Astrocyte (in vitro differentiated cells and primary cell): ENCODE measurements at regions not wholly inside any gene's neighbourhood (a gene's known extent, or its start where the extent isn't known, plus 50 kb on each side); places are given as distances from the start of the nearest gene placed in this dataset.
A peak's percentile ranks its signal among the peaks of the same experiment; 100 is the strongest.
"Not testable (repeated sequence)": the region's sequence is repeated elsewhere in the genome, so short reads cannot be mapped to it uniquely, and the experiment has no call there.

ENCODE experiments used
- DNase-seq: peaks from one replicate; pipeline ENCODE4 v3.0.0-alpha.2; 2010; ENCODE audit warnings: low read depth
- FAIRE-seq: peaks from 2 replicates; lab custom pipeline; 2011; peaks lifted over from hg19 to GRCh38; lab: Jason Lieb, UNC
- H2AFZ ChIP-seq: 2 replicates; pipeline ENCODE4 v1.6.0; 2012; ENCODE audit warnings: low read depth, low read length, inconsistent platforms
- H3K27ac ChIP-seq: 2 replicates; pipeline ENCODE4 v1.5.1; 2011; ENCODE audit warnings: low read depth, low read length, inconsistent platforms
- H3K27me3 ChIP-seq: 2 replicates; pipeline ENCODE4 v1.6.0; 2011; ENCODE audit warnings: low read length, inconsistent platforms; ENCODE audit not compliant: insufficient read depth
- H3K36me3 ChIP-seq: 2 replicates; pipeline ENCODE4 v1.5.1; 2011; ENCODE audit warnings: low read length, inconsistent platforms; ENCODE audit not compliant: insufficient read depth
- H3K4me1 ChIP-seq: 2 replicates; pipeline ENCODE4 v1.5.1; 2011; ENCODE audit warnings: low read length, inconsistent platforms; ENCODE audit not compliant: insufficient read depth
- H3K4me2 ChIP-seq: 2 replicates; pipeline ENCODE4 v1.6.0; 2012; ENCODE audit warnings: low read length, inconsistent platforms
- H3K4me3 ChIP-seq: 2 replicates; pipeline ENCODE4 v1.5.1; 2011; ENCODE audit warnings: low read depth, mild to moderate bottlenecking, low read length, inconsistent platforms; ENCODE audit not compliant: insufficient read depth
- H3K79me2 ChIP-seq: 2 replicates; pipeline ENCODE4 v1.6.0; 2012; ENCODE audit warnings: mild to moderate bottlenecking, low read length, inconsistent platforms; ENCODE audit not compliant: insufficient read depth
- H3K9ac ChIP-seq: 2 replicates; pipeline ENCODE4 v1.6.0; 2012; ENCODE audit warnings: mild to moderate bottlenecking, low read length, inconsistent platforms
- H3K9me3 ChIP-seq: 2 replicates; pipeline ENCODE4 v1.5.1; 2012; ENCODE audit warnings: low read depth, mild to moderate bottlenecking, low read length, inconsistent platforms; ENCODE audit not compliant: insufficient read depth
- H4K20me1 ChIP-seq: 2 replicates; pipeline ENCODE4 v1.6.0; 2012; ENCODE audit warnings: low read length, inconsistent platforms; ENCODE audit not compliant: insufficient read depth
- H3K27ac Mint-ChIP-seq: one replicate; pipeline ENCODE4 v1.8.0; 2021; ENCODE audit warnings: mild to moderate bottlenecking, mixed read lengths; ENCODE audit not compliant: unreplicated experiment
- H3K27me3 Mint-ChIP-seq: one replicate; pipeline ENCODE4 v1.8.0; 2021; ENCODE audit warnings: low read depth, mixed read lengths; ENCODE audit not compliant: unreplicated experiment
- H3K36me3 Mint-ChIP-seq: one replicate; pipeline ENCODE4 v1.8.0; 2021; ENCODE audit warnings: low read depth, mixed read lengths; ENCODE audit not compliant: unreplicated experiment
- H3K4me1 Mint-ChIP-seq: one replicate; pipeline ENCODE4 v1.8.0; 2021; ENCODE audit warnings: low read depth, mixed read lengths; ENCODE audit not compliant: unreplicated experiment
- H3K4me3 Mint-ChIP-seq: one replicate; pipeline ENCODE4 v1.8.0; 2021; ENCODE audit warnings: mild to moderate bottlenecking, moderate library complexity, mixed read lengths; ENCODE audit not compliant: unreplicated experiment
- H3K9me3 Mint-ChIP-seq: one replicate; pipeline ENCODE4 v1.8.0; 2021; ENCODE audit warnings: mild to moderate bottlenecking, mixed read lengths; ENCODE audit not compliant: unreplicated experiment

- H3K36me3 Mint-ChIP-seq, H3K4me1 ChIP-seq, H3K9me3 Mint-ChIP-seq, H3K27me3 ChIP-seq, H3K9me3 ChIP-seq, DNase-seq, H2AFZ ChIP-seq, H3K27ac Mint-ChIP-seq, H3K4me3 Mint-ChIP-seq, H3K27ac ChIP-seq, H3K27me3 Mint-ChIP-seq, H3K79me2 ChIP-seq, H4K20me1 ChIP-seq, H3K4me3 ChIP-seq, H3K4me1 Mint-ChIP-seq, H3K4me2 ChIP-seq, FAIRE-seq, H3K36me3 ChIP-seq, H3K9ac ChIP-seq: not testable (repeated sequence)
These were observed 105.8 kb upstream of the NBPF19 start for GRCh38 chr1:149369081-149369480.

- not testable (repeated sequence) for H3K27me3 ChIP-seq, H3K79me2 ChIP-seq, DNase-seq, H3K36me3 ChIP-seq, H3K36me3 Mint-ChIP-seq, H3K27ac Mint-ChIP-seq, H3K4me3 Mint-ChIP-seq, H3K4me1 ChIP-seq, H3K9me3 ChIP-seq, FAIRE-seq, H3K4me1 Mint-ChIP-seq, H2AFZ ChIP-seq, H3K9ac ChIP-seq, H3K27me3 Mint-ChIP-seq, H3K27ac ChIP-seq, H3K4me3 ChIP-seq, H3K4me2 ChIP-seq, H3K9me3 Mint-ChIP-seq, H4K20me1 ChIP-seq
These were observed 102.9 kb upstream of the NBPF19 start for GRCh38 chr1:149371955-149372354.

GRCh38 chr1:149378462-149378861 lies 96.4 kb upstream of the NBPF19 start:
- not testable (repeated sequence) for H3K4me3 Mint-ChIP-seq, H3K9me3 Mint-ChIP-seq, H3K4me2 ChIP-seq, H3K4me1 ChIP-seq, FAIRE-seq, H3K4me1 Mint-ChIP-seq, H3K27me3 ChIP-seq, H3K9me3 ChIP-seq, H3K27ac Mint-ChIP-seq, H4K20me1 ChIP-seq, H3K4me3 ChIP-seq, H3K36me3 ChIP-seq, H3K27me3 Mint-ChIP-seq, H3K36me3 Mint-ChIP-seq, H2AFZ ChIP-seq, H3K9ac ChIP-seq, H3K27ac ChIP-seq, H3K79me2 ChIP-seq
- peak; percentile 1 for DNase-seq

GRCh38 chr1:149390173-149390926 lies 84.5 kb upstream of the NBPF19 start:
- not testable (repeated sequence) for H3K4me1 ChIP-seq, H3K9ac ChIP-seq, H3K27me3 Mint-ChIP-seq, H3K27ac Mint-ChIP-seq, H3K27ac ChIP-seq, H3K9me3 Mint-ChIP-seq, H3K9me3 ChIP-seq, FAIRE-seq, H3K36me3 ChIP-seq, H3K79me2 ChIP-seq, H3K36me3 Mint-ChIP-seq, H4K20me1 ChIP-seq, H2AFZ ChIP-seq, H3K4me1 Mint-ChIP-seq, H3K27me3 ChIP-seq
- H3K4me3 Mint-ChIP-seq = peak overlapping the region; percentile 76
- Histone ChIP-seq H3K4me2 (peak overlapping the region; percentile 71), H3K4me3 (peak overlapping the region; percentile 23)
- peak; percentile 78 for DNase-seq

- H3K79me2 ChIP-seq, H3K9ac ChIP-seq, H3K27me3 ChIP-seq, H3K4me3 Mint-ChIP-seq, H3K4me2 ChIP-seq, H3K36me3 ChIP-seq, H3K27ac ChIP-seq, H3K9me3 Mint-ChIP-seq, FAIRE-seq, DNase-seq, H2AFZ ChIP-seq, H3K27ac Mint-ChIP-seq, H3K36me3 Mint-ChIP-seq, H3K27me3 Mint-ChIP-seq, H4K20me1 ChIP-seq, H3K4me1 ChIP-seq, H3K9me3 ChIP-seq, H3K4me1 Mint-ChIP-seq, H3K4me3 ChIP-seq: not testable (repeated sequence)
These were observed 83.9 kb upstream of the NBPF19 start for GRCh38 chr1:149390931-149391330.

GRCh38 chr1:149395802-149396201 lies 79.0 kb upstream of the NBPF19 start:
- not testable (repeated sequence) for FAIRE-seq, H3K27me3 Mint-ChIP-seq, H3K4me3 ChIP-seq

More at GRCh38 chr1:149395802-149396201, 79.0 kb upstream of the NBPF19 start:
- not testable (repeated sequence) for H3K4me3 Mint-ChIP-seq, H3K27ac ChIP-seq, H3K9me3 Mint-ChIP-seq, H4K20me1 ChIP-seq, H3K36me3 ChIP-seq, H3K4me1 Mint-ChIP-seq, DNase-seq, H3K4me1 ChIP-seq, H2AFZ ChIP-seq, H3K27me3 ChIP-seq, H3K4me2 ChIP-seq, H3K27ac Mint-ChIP-seq, H3K79me2 ChIP-seq, H3K9me3 ChIP-seq, H3K36me3 Mint-ChIP-seq, H3K9ac ChIP-seq
